Cardiac muscle cell (in vitro differentiated cells and primary cell): ENCODE measurements at regions not wholly inside any gene's neighbourhood (a gene's known extent, or its start where the extent isn't known, plus 50 kb on each side); places are given as distances from the start of the nearest gene placed in this dataset.
"Not testable (repeated sequence)": the region's sequence is repeated elsewhere in the genome, so short reads cannot be mapped to it uniquely, and the experiment has no call there.

Source experiments
- DNase-seq, 2 donors: peaks; one replicate each; pipeline versions ENCODE4 v3.0.0 to v3.0.0-alpha.2; 2010 to 2017; ENCODE audit warnings: low read depth in 1 of 2, low spot score in 1 of 2
- H3K27ac ChIP-seq: fragments of 200-600 bp; sonication (generic); 2 replicates; pipeline ENCODE4 v1.5.1; 2016
- H3K27me3 ChIP-seq: fragments of 200-600 bp; sonication (generic); 2 replicates; pipeline ENCODE4 v1.6.0; 2016; ENCODE audit warnings: control low read depth
- H3K36me3 ChIP-seq: fragments of 200-600 bp; sonication (generic); 2 replicates; pipeline ENCODE4 v1.5.1; 2016; ENCODE audit warnings: control low read depth
- H3K4me1 ChIP-seq: fragments of 200-600 bp; sonication (generic); 2 replicates; pipeline ENCODE4 v1.8.1; 2017; ENCODE audit warnings: low read depth, mild to moderate bottlenecking, mixed run types
- H3K4me3 ChIP-seq: fragments of 200-600 bp; sonication (generic); 2 replicates; pipeline ENCODE4 v1.5.1; 2016; ENCODE audit warnings: mild to moderate bottlenecking
- H3K9me3 ChIP-seq: fragments of 200-600 bp; sonication (generic); 2 replicates; pipeline ENCODE4 v1.5.1; 2017; ENCODE audit warnings: low read depth, mild to moderate bottlenecking, control low read depth
- TF ChIP-seq, protein P1 (sequence below): IDR thresholded peaks from 2 replicates; pipeline ENCODE4 v1.5.1; 2012; ENCODE audit warnings: low read depth, mild to moderate bottlenecking, low read length

DNA sequence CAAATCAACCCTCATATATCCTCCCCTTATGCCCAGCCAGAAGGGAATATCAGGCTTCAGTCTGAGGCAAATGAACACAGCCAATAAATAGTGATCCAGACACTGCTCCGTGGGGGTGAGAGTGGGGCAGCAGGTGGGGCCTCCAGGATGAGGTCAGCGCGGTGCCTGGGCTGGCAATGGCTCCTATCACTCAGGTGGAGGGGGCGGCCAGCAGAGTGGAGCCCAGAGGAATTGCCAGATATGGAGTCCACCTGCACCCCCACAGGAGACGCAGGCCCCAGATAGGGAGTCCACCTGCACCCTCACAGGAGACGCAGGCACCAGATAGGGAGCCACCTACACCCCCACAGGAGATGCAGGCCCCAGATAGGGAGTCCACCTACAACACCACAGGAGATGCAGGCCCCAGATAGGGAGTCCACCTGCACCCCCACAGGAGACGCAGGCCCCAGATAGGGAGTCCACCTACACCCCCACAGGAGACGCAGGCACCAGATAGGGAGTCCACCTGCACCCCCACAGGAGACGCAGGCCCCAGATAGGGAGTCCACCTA lies 78.0 kb upstream of the PPP2R2D start:
- Histone ChIP-seq H3K27ac (no peak overlapping the region), H3K36me3 (no peaks in the 10 kb centered on the region), H3K4me1 (no peaks in the 10 kb centered on the region), H3K4me3 (no peak overlapping the region), H3K9me3 (no peaks in the 10 kb centered on the region), H3K27me3 (no peaks in the 10 kb centered on the region)
- TF ChIP-seq, protein P1, sequence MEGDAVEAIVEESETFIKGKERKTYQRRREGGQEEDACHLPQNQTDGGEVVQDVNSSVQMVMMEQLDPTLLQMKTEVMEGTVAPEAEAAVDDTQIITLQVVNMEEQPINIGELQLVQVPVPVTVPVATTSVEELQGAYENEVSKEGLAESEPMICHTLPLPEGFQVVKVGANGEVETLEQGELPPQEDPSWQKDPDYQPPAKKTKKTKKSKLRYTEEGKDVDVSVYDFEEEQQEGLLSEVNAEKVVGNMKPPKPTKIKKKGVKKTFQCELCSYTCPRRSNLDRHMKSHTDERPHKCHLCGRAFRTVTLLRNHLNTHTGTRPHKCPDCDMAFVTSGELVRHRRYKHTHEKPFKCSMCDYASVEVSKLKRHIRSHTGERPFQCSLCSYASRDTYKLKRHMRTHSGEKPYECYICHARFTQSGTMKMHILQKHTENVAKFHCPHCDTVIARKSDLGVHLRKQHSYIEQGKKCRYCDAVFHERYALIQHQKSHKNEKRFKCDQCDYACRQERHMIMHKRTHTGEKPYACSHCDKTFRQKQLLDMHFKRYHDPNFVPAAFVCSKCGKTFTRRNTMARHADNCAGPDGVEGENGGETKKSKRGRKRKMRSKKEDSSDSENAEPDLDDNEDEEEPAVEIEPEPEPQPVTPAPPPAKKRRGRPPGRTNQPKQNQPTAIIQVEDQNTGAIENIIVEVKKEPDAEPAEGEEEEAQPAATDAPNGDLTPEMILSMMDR = no peak
- DNase-seq = no peak

DNA sequence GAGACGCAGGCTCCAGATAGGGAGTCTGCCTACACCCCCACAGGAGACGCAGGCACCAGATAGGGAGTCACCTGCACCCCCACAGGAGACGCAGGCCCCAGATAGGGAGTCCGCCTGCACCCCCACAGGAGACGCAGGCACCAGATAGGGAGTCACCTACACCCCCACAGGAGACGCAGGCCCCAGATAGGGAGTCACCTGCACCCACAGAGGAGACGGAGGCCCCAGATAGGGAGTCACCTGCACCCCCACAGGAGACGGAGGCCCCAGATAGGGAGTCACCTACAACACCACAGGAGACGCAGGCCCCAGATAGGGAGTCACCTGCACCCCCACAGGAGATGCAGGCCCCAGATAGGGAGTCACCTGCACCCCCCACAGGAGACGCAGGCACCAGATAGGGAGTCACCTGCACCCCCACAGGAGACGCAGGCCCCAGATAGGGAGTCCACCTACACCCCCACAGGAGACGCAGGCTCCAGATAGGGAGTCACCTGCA lies 77.2 kb upstream of the PPP2R2D start:
- H3K27me3 ChIP-seq, H3K27ac ChIP-seq, H3K9me3 ChIP-seq, H3K36me3 ChIP-seq, DNase-seq, H3K4me1 ChIP-seq, H3K4me3 ChIP-seq: not testable (repeated sequence)

DNA sequence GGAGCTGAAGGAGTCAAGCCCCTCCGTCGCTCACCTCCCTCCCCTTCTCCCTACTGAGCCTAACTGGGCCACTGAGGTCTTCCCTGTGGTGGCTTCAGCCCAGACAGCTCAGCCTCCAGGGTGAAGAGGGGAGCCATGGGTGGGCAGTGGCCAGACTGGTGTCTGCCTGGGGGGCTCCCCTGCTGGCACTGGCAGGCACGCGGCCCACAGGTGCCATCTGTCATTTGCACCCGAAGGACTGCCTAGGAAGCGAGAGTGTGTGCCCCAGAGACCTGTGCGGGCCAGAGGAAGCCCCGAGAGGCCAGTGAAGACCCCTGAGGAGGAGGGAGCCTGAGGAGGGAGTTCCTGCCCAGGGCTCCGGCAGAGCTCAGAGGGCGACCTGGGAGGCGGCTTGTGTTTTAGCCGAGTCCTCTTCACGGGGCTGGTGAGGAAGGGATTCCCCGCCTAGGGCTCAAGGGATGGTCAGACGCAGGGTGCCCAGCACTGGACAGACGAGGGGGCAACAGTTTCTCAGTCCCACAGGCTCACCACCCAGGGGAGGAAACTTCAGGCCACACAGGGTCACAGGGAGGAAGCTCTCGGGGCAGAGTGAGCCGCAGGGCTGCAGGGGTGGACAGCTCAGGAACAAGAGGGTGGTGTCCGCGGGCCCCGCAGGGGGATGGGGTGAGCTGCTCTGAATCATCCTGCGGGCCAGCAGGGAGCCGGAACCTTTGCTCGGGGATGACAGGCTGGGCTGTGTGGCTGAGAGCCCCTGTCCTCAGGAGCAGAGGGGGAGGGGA lies 76.2 kb upstream of the PPP2R2D start:
- Histone ChIP-seq H3K27me3 (no peaks in the 10 kb centered on the region), H3K36me3 (no peaks in the 10 kb centered on the region), H3K4me1 (no peaks in the 10 kb centered on the region), H3K4me3 (no peak overlapping the region), H3K9me3 (no peaks in the 10 kb centered on the region), H3K27ac (no peak overlapping the region)
- DNase-seq = no peak
- TF ChIP-seq, protein P1 = no peak

DNA sequence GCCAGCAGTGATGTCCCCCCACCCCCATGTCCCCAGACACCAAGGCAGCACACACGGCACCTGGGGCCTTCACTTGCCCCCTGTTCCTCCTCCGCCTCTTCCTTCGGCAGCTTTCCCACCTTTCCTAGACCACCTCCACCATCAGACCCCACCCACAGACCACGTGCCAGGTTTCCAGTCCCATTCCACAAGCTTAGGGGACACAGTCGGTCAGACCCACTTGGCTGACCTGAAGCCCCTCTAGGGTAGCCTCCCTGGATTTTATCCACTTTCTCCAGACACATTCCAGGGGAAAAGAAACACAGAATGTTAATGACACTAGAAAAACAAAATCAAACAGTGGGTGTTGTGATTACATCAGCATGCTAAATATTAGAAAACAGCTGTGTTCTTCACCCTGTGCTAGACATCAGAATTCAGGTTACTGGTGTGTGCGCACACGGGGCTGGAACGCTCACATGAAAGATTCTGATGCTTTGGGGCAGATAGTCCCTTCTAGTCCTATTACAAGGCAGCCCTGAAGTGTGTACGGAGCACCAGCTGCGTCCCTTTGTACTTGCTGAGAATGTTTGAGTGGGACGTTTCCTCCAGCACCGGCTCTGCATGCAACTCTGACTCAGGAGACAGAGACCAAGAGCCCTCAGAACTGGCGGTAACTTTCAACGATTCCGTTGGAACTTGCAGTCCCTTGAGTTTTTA lies 75.5 kb upstream of the PPP2R2D start:
- TF ChIP-seq, protein P1 = no peak
- DNase-seq = peak in 1 of 2 donors; percentile 4
- Histone ChIP-seq H3K4me1 (no peaks in the 10 kb centered on the region), H3K27me3 (no peaks in the 10 kb centered on the region), H3K27ac (no peak overlapping the region), H3K36me3 (no peaks in the 10 kb centered on the region), H3K4me3 (no peak overlapping the region), H3K9me3 (no peaks in the 10 kb centered on the region)

DNA sequence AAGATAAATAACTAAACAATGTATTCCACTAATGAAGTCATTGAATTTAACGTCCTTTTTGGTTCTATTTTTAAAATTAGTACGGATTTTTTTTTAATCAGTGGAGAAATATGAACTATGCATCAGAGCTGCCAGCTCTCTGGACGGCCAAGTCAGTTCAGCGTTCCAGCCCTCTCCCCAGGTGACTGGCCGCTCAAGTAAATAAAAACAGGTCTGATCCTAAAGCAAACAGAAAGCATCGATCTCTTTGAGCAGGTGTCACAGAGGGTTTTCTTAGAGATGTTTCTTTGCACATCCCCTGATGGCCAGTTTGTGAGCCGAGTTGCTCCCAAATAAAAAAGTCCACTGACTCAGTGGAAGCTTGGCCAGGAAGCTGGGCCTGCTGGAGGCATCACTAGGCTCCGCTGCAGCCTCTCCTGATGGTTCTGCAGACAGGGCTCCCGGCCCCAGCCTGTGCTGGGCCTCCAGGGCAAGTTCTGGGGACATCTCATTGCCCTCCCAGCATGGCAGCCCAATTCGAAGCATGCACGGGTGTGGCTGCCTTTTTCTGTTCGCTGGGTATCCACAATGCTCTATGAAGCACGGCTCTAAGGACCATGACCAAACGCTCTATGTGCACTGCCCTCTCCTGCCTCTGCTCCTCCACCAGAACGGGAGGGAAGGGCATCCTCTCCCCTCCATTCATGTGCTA lies 74.7 kb upstream of the PPP2R2D start:
- Histone ChIP-seq H3K27me3 (no peaks in the 10 kb centered on the region), H3K4me1 (no peaks in the 10 kb centered on the region), H3K4me3 (no peak overlapping the region), H3K9me3 (no peaks in the 10 kb centered on the region), H3K36me3 (no peaks in the 10 kb centered on the region), H3K27ac (no peak overlapping the region)
- no peak for DNase-seq
- TF ChIP-seq, protein P1 = no peak
